HCT116 (cell line): ENCODE measurements at regions not wholly inside any gene's neighbourhood (a gene's known extent, or its start where the extent isn't known, plus 50 kb on each side); places are given as distances from the start of the nearest gene placed in this dataset.

Experiments
- ATAC-seq: fragments of 200-7000 bp; cut with Tn5 transposase; 2 replicates; pipeline ENCODE4 v1.9.1; 2020; ENCODE audit warnings: mild to moderate bottlenecking, moderate library complexity
- BruUV-seq: library from RNA; stranded (reverse); fragments of 400-500 nt; replicated peaks from 2 replicates; lab custom pipeline; 2021; lab: Mats Ljungman, UMichigan
- CTCF ChIA-PET: fragments of 300-600 bp; sonication (Branson Sonifier 250); formaldehyde crosslinking; loops from one replicate; lab custom pipeline; 2021; ENCODE audit warnings: antibody characterized with exemption; lab: Charles Lee
- POLR2A ChIA-PET: fragments of 300-600, 350-600 bp; sonication (Branson Sonifier 250); formaldehyde crosslinking; loops from one replicate; lab custom pipeline; 2021; ENCODE audit warnings: antibody characterized with exemption; lab: Charles Lee
- RAD21 ChIA-PET, 2 experiments: fragments of 300-600 bp; sonication (Branson Sonifier 250); formaldehyde crosslinking; loops; one replicate each; lab custom pipeline; 2023; ENCODE audit warnings: low total read pairs in 2 of 2; ENCODE audit not compliant: uncharacterized antibody in 2 of 2, unreplicated experiment in 2 of 2, low non-redundant PET in 1 of 2; lab: Charles Lee
- DNase-seq: peaks from one replicate; pipeline ENCODE4 v3.0.0-alpha.2; 2010; ENCODE audit warnings: low read depth, low spot score
- H2AFZ ChIP-seq: fragments of 200-600 bp; shearing (Covaris generic), sonication (generic); 2 replicates; pipeline ENCODE4 v1.6.1; 2017; ENCODE audit warnings: low read depth, mixed run types, mixed read lengths, antibody characterized with exemption, low read length; ENCODE audit not compliant: poor library complexity, severe bottlenecking
- H3K27ac ChIP-seq: 2 replicates; pipeline ENCODE4 v1.5.1; 2012; ENCODE audit warnings: low read depth, low read length
- H3K27me3 ChIP-seq: fragments of 200-600 bp; sonication (generic); 2 replicates; pipeline ENCODE4 v1.6.1; 2016; ENCODE audit warnings: mixed run types, low read length, mixed read lengths; ENCODE audit not compliant: insufficient read depth
- H3K36me3 ChIP-seq, 2 experiments: fragments of 200-500 bp in 1 of 2; fragments of 200-600 bp in 1 of 2; sonication (Bioruptor generic) in 1 of 2; sonication (generic) in 1 of 2; 2 replicates each; pipeline versions ENCODE4 v1.5.1 to v1.6.1; 2014 to 2016; ENCODE audit warnings: low read length in 2 of 2, inconsistent platforms in 1 of 2, mixed read lengths in 1 of 2, mixed run types in 1 of 2; ENCODE audit not compliant: insufficient read depth in 2 of 2, control insufficient read depth in 1 of 2
- H3K4me1 ChIP-seq, 2 experiments: fragments of 200-600 bp in 1 of 2; sonication (generic) in 1 of 2; 2 replicates each; pipeline versions ENCODE4 v1.5.1 to v1.6.1; 2012 to 2017; ENCODE audit warnings: low read length in 2 of 2, inconsistent platforms in 1 of 2, mild to moderate bottlenecking in 1 of 2, mixed read lengths in 1 of 2, mixed run types in 1 of 2, moderate library complexity in 1 of 2; ENCODE audit not compliant: insufficient read depth in 2 of 2, control insufficient read depth in 1 of 2
- H3K4me2 ChIP-seq: fragments of 200-600 bp; sonication (generic); 2 replicates; pipeline ENCODE4 v1.6.1; 2017; ENCODE audit warnings: mixed run types, low read length, mixed read lengths
- H3K4me3 ChIP-seq, 2 experiments: fragments of 200-600 bp in 1 of 2; sonication (generic) in 1 of 2; replicated peaks in 1 of 2; 2 replicates each; pipeline ENCODE4 v1.5.1; 2011 to 2016; ENCODE audit warnings: low read length in 2 of 2, control low read depth in 1 of 2, low read depth in 1 of 2, mild to moderate bottlenecking in 1 of 2, mixed read lengths in 1 of 2, mixed run types in 1 of 2
- H3K79me2 ChIP-seq: fragments of 200-600 bp; sonication (generic); 2 replicates; pipeline ENCODE4 v1.6.1; 2017; ENCODE audit warnings: mild to moderate bottlenecking, mixed run types, low read length, moderate library complexity, mixed read lengths; ENCODE audit not compliant: insufficient read depth
- H3K9ac ChIP-seq: fragments of 200-600 bp; sonication (generic); 2 replicates; pipeline ENCODE4 v1.6.1; 2016; ENCODE audit warnings: low read length, mixed read lengths
- H3K9me2 ChIP-seq: fragments of 200-600 bp; sonication (generic), shearing (Covaris generic); 2 replicates; pipeline ENCODE4 v1.6.1; 2017; ENCODE audit warnings: mixed run types, mild to moderate bottlenecking, moderate library complexity; ENCODE audit not compliant: insufficient read depth
- H3K9me3 ChIP-seq, 2 experiments: fragments of 200-500 bp in 1 of 2; fragments of 200-600 bp in 1 of 2; sonication (Bioruptor generic) in 1 of 2; sonication (generic) in 1 of 2; 2 replicates each; pipeline ENCODE4 v1.6.1; 2014 to 2017; ENCODE audit warnings: low read length in 2 of 2, mixed read lengths in 2 of 2, inconsistent platforms in 1 of 2, low read depth in 1 of 2, mild to moderate bottlenecking in 1 of 2, mixed run types in 1 of 2, moderate library complexity in 1 of 2; ENCODE audit not compliant: control insufficient read depth in 1 of 2, insufficient read depth in 1 of 2
- H4K20me1 ChIP-seq: fragments of 200-600 bp; sonication (generic), shearing (Covaris generic); 2 replicates; pipeline ENCODE4 v1.6.1; 2017; ENCODE audit warnings: mixed run types, mild to moderate bottlenecking, moderate library complexity; ENCODE audit not compliant: insufficient read depth
- ATF3 ChIP-seq: IDR thresholded peaks from 2 replicates; pipeline ENCODE4 v1.6.1; 2012
- EZH2 ChIP-seq: fragments of 200-600 bp; sonication (generic); IDR thresholded peaks from 2 replicates; pipeline ENCODE4 v1.6.1; 2017; ENCODE audit warnings: antibody characterized with exemption, mixed run types
- FOSL1 ChIP-seq: IDR thresholded peaks from 2 replicates; pipeline ENCODE4 v1.6.1; 2012; ENCODE audit warnings: low read depth
- MAX ChIP-seq: IDR thresholded peaks from 2 replicates; pipeline ENCODE4 v1.6.1; 2012
- RAD21 ChIP-seq: IDR thresholded peaks from 2 replicates; pipeline ENCODE4 v1.6.1; 2012; ENCODE audit warnings: low read depth, mild to moderate bottlenecking
- SIN3A ChIP-seq: IDR thresholded peaks from 2 replicates; pipeline ENCODE4 v1.6.1; 2012; ENCODE audit warnings: low read depth
- SP1 ChIP-seq: IDR thresholded peaks from 2 replicates; pipeline ENCODE4 v1.6.1; 2012; ENCODE audit warnings: low read depth
- ZBTB33 ChIP-seq: IDR thresholded peaks from 2 replicates; pipeline ENCODE4 v1.6.1; 2011; ENCODE audit warnings: mild to moderate bottlenecking, low read length, moderate library complexity; ENCODE audit not compliant: insufficient replicate concordance; ENCODE audit errors: extremely low read depth
- intact Hi-C: fragments of 100-400 bp; cut with micrococcal nuclease; formaldehyde crosslinking; loops from 2 replicates; pipeline ENCODE4 v1.10.0; 2022

GRCh38 chr20:39270837-39271604 is 308.9 kb downstream of the DHX35 start:
- H3K79me2 ChIP-seq, result no peaks in the 10 kb centered on the region
- H3K36me3 ChIP-seq, result no peaks in the 10 kb centered on the region
- no TSS peak for BruUV-seq
- RAD21 ChIA-PET, result interaction anchor here in 1 of 2 experiments (0.6 kb wide), 1 partner anchor 223 kb away, joined by 4 read pairs; no protein-coding TSS in a partner anchor
- H3K9me2 ChIP-seq, result no peaks in the 10 kb centered on the region
- H3K9me3 ChIP-seq, result no peaks in the 10 kb centered on the region
- no peak overlapping the region for H2AFZ ChIP-seq
- intact Hi-C loops, result no loop called here
- H3K27me3 ChIP-seq, result peaks cover 21% of the 10 kb centered on the region
- CTCF ChIA-PET, result no interaction called here
- H3K4me2 ChIP-seq, result no peak overlapping the region
- POLR2A ChIA-PET, result no interaction called here
- no peak overlapping the region for H3K4me3 ChIP-seq
- no peak overlapping the region for H3K9ac ChIP-seq
- DNase-seq (no peak), ATAC-seq (no peak)
- no peaks in the 10 kb centered on the region for H4K20me1 ChIP-seq
- H3K27ac ChIP-seq, result no peak overlapping the region
- H3K4me1 ChIP-seq, result no peaks in the 10 kb centered on the region
- TF ChIP-seq SIN3A (no peak), EZH2 (no peak), MAX (no peak)

GRCh38 chr20:39269493-39270217 is 307.5 kb downstream of the DHX35 start:
- intact Hi-C loops, result loop anchor here (1.0 kb wide), 1 partner anchor 157 kb away; no protein-coding TSS in a partner anchor
- CTCF ChIA-PET, result interaction anchor here (1.2 to 1.7 kb wide), 4 partner anchors 13 to 1693 kb away, joined by 3 to 8 read pairs (median 8); no protein-coding TSS in a partner anchor
- no peak overlapping the region for H3K4me2 ChIP-seq

More at GRCh38 chr20:39269493-39270217, 307.5 kb downstream of the DHX35 start:
- ChIA-PET POLR2A (no interaction called here), RAD21 (no interaction called here)
- Histone ChIP-seq H3K9me3 (no peaks in the 10 kb centered on the region), H3K27me3 (peaks cover 13% of the 10 kb centered on the region), H3K27ac (no peak overlapping the region), H3K9me2 (no peaks in the 10 kb centered on the region), H2AFZ (no peak overlapping the region), H3K36me3 (no peaks in the 10 kb centered on the region), H3K4me3 (no peak overlapping the region), H3K79me2 (no peaks in the 10 kb centered on the region), H3K9ac (no peak overlapping the region), H3K4me1 (no peaks in the 10 kb centered on the region), H4K20me1 (no peaks in the 10 kb centered on the region)
- no TSS peak for BruUV-seq
- no peak for TF ChIP-seq ZBTB33
- no peak for TF ChIP-seq EZH2
- TF ChIP-seq RAD21, result no peak
- TF ChIP-seq SP1, result no peak
- no peak for TF ChIP-seq FOSL1
- no peak for TF ChIP-seq ATF3
- ATAC-seq (no peak), DNase-seq (no peak)
